ENCODE measurements at regions not wholly inside any gene's neighbourhood (a gene's known extent, or its start where the extent isn't known, plus 50 kb on each side); places are given as distances from the start of the nearest gene placed in this dataset.

GRCh38 chr16:89042711-89043551 lies 50.7 kb upstream of the ACSF3 start:
- no peak for FAIRE-seq
- DNase-seq (ENCODE audit: insufficient read length, low spot score): no peak

GRCh38 chr16:89043636-89044417 lies 49.8 kb upstream of the ACSF3 start:
- DNase-seq (ENCODE audit: insufficient read length, low spot score) (no peak), FAIRE-seq (no peak)
- no peak for TF ChIP-seq POLR2A (IDR thresholded peaks at IDR 0.05; ENCODE audit: low read depth, low read length)
- no peak for TF ChIP-seq POLR2AphosphoS5 (IDR thresholded peaks at IDR 0.05; ENCODE audit: low read depth, low read length)
- no peak for TF ChIP-seq TAF1 (IDR thresholded peaks at IDR 0.05; ENCODE audit: low read depth, low read length)
- TF ChIP-seq PAX5 (IDR thresholded peaks at IDR 0.05; ENCODE audit: insufficient read depth, low read length, severe bottlenecking): no peak
- TF ChIP-seq SPI1 (IDR thresholded peaks at IDR 0.05; ENCODE audit: low read depth, low read length): no peak
- no peak for TF ChIP-seq POU2F2 (IDR thresholded peaks at IDR 0.05; ENCODE audit: low read depth, low read length)

More at GRCh38 chr16:89042711-89043551, 50.7 kb upstream of the ACSF3 start:
- TF ChIP-seq POLR2AphosphoS5 (IDR thresholded peaks at IDR 0.05; ENCODE audit: low read depth, low read length): no peak
- TF ChIP-seq POLR2A (IDR thresholded peaks at IDR 0.05; ENCODE audit: low read depth, low read length): no peak
- no peak for TF ChIP-seq SPI1 (IDR thresholded peaks at IDR 0.05; ENCODE audit: low read depth, low read length)
- TF ChIP-seq TAF1 (IDR thresholded peaks at IDR 0.05; ENCODE audit: low read depth, low read length): no peak
- TF ChIP-seq POU2F2 (IDR thresholded peaks at IDR 0.05; ENCODE audit: low read depth, low read length): no peak
- TF ChIP-seq PAX5 (IDR thresholded peaks at IDR 0.05; ENCODE audit: insufficient read depth, low read length, severe bottlenecking): no peak

All from GM12891 (cell line).